Body of pancreas (tissue), 4 donors: ENCODE measurements at regions not wholly inside any gene's neighbourhood (a gene's known extent, or its start where the extent isn't known, plus 50 kb on each side); places are given as distances from the start of the nearest gene placed in this dataset.

Experiments
- ATAC-seq: fragments of 150-250 bp; one replicate; pipeline ENCODE4 v1.9.1; 2016
- DNase-seq, 4 donors: peaks; one replicate each; pipeline ENCODE4 v3.0.0-alpha.2; 2019
- H3K27ac ChIP-seq, 4 donors: fragments of 200-600 bp; sonication (generic); 1 replicate in 3 of 4; 2 replicates in 1 of 4; pipeline versions ENCODE4 v1.5.1 to v1.6.1; 2016 to 2019; ENCODE audit warnings: mild to moderate bottlenecking in 1 of 4, mixed read lengths in 1 of 4, moderate library complexity in 1 of 4
- H3K27me3 ChIP-seq, 2 donors: fragments of 200-600 bp; sonication (generic); one replicate each; pipeline ENCODE4 v1.6.0; 2016; ENCODE audit warnings: mild to moderate bottlenecking in 1 of 2
- H3K36me3 ChIP-seq, 2 donors: fragments of 200-600 bp; sonication (generic); replicated peaks in 1 of 2; 2 replicates each; pipeline ENCODE4 v1.5.1; 2016; ENCODE audit warnings: low read depth in 2 of 2; ENCODE audit not compliant: insufficient read depth in 1 of 2
- H3K4me1 ChIP-seq: fragments of 200-600 bp; sonication (generic); one replicate; pipeline ENCODE4 v1.6.0; 2016
- H3K4me3 ChIP-seq, 2 donors: fragments of 200-600 bp; sonication (generic); 1 replicate in 1 of 2; 2 replicates in 1 of 2; pipeline ENCODE4 v1.5.1; 2016 to 2019
- H3K9me3 ChIP-seq, 3 donors: fragments of 200-600 bp; sonication (generic); 1 replicate in 2 of 3; 2 replicates in 1 of 3; pipeline ENCODE4 v1.5.1; 2016
- POLR2A ChIP-seq, 3 donors: fragments of 450-650 bp; IDR thresholded peaks; one replicate each; pipeline ENCODE4 v1.6.1; 2016; ENCODE audit warnings: antibody characterized with exemption in 3 of 3, mild to moderate bottlenecking in 2 of 3
- WGBS, 2 donors: methylation state at CpG; one replicate each; pipeline ENCODE4 v1.1.5; 2017; 5-methylcytosine and 5-hydroxymethylcytosine counted together
- intact Hi-C: fragments of 100-400 bp; cut with DNase I; formaldehyde crosslinking; loops from one replicate; pipeline ENCODE4 v1.15.1; 2023
- TF ChIP-seq, protein P1 (sequence below), 7 experiments: fragments of 450-650 bp in 4 of 7; fragments of 200-600 bp in 3 of 7; sonication (generic) in 3 of 7; IDR thresholded peaks; one replicate each; pipeline ENCODE4 v1.5.1; 2016 to 2019; ENCODE audit warnings: antibody characterized with exemption in 7 of 7

DNA sequence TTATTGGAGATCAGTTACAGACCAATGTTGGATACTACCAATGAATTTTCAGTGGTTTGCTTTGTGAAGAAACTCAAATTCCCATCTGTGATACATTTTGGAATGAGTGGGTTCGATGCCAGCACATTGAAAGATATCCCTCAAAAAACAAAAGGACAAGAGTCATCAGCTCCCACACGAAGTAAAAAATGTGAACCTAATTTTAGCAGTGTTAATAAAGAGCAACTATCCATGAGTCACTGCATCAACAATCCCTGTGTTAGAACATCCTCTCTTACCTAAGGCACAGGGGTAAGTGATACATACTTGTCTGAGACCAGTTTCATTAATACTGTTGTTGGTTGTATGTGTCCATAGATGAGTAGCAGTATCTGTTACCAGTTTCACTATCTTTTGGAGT, 551.8 kb upstream of the SOX11 start:
- TF ChIP-seq POLR2A (IDR thresholded peaks at IDR 0.05): no peak
- TF ChIP-seq, protein P1, sequence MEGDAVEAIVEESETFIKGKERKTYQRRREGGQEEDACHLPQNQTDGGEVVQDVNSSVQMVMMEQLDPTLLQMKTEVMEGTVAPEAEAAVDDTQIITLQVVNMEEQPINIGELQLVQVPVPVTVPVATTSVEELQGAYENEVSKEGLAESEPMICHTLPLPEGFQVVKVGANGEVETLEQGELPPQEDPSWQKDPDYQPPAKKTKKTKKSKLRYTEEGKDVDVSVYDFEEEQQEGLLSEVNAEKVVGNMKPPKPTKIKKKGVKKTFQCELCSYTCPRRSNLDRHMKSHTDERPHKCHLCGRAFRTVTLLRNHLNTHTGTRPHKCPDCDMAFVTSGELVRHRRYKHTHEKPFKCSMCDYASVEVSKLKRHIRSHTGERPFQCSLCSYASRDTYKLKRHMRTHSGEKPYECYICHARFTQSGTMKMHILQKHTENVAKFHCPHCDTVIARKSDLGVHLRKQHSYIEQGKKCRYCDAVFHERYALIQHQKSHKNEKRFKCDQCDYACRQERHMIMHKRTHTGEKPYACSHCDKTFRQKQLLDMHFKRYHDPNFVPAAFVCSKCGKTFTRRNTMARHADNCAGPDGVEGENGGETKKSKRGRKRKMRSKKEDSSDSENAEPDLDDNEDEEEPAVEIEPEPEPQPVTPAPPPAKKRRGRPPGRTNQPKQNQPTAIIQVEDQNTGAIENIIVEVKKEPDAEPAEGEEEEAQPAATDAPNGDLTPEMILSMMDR (IDR thresholded peaks at IDR 0.05): no peak
- no peak for ATAC-seq
- intact Hi-C loops: no loop called here
- 24 to 35% methylated on average over 2 of the region's 2 CpGs for WGBS, 2 donors
- no peaks in the 10 kb centered on the region for H3K9me3 ChIP-seq
- no peak overlapping the region for H3K4me3 ChIP-seq
- H3K36me3 ChIP-seq: no peaks in the 10 kb centered on the region
- no peaks in the 10 kb centered on the region for H3K4me1 ChIP-seq
- H3K27ac ChIP-seq: no peak overlapping the region
- DNase-seq: no peak
- H3K27me3 ChIP-seq: no peaks in the 10 kb centered on the region

DNA sequence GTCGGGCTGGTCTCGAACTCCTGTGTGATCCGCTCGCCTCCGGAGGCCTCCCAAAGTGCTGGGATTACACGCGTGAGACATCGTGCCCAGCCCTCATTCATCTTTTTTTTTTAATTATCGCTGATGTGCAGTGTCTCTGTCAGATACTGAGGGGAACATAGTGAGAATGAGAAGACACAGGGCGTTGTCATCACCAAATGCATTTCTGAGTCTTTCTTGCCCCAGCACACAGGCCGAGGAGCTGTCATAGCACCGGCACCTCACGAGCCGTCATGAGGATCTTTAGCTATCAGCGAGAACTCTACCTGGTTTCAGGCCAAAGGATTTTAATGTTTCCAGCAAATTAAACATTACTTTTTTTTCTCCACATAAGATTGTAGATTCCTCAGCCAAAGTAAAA, 548.0 kb upstream of the SOX11 start:
- Histone ChIP-seq H3K36me3 (no peaks in the 10 kb centered on the region), H3K27me3 (no peaks in the 10 kb centered on the region), H3K27ac (no peak overlapping the region), H3K9me3 (peaks cover 0 to 4% (median 0%) of the 10 kb centered on the region in 3 donors), H3K4me1 (no peaks in the 10 kb centered on the region), H3K4me3 (no peak overlapping the region)
- DNase-seq (no peak), ATAC-seq (no peak)
- TF ChIP-seq, protein P1 (IDR thresholded peaks at IDR 0.05): no peak
- no peak for TF ChIP-seq POLR2A (IDR thresholded peaks at IDR 0.05)
- intact Hi-C loops: no loop called here
- 79 to 92% methylated on average over 15 of the region's 15 CpGs for WGBS, 2 donors

DNA sequence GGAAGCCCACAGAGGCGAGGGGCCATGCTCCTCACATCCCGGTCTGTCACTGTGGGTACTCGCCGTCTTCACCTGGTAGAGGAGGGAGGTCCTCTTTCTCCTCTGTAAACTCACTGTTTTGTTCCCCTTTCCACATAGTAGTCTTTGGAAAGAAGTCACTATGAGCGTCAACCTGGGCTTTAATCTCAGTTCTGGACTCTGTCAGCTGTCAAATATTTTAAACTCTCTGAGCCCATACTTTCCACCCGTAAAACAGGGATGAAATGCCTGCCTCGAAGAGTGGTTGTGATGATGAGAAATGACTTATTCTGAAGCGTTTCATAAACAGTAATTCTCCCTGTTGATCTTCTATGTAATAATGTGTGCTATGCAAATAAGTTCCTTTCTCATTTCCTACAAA, 547.1 kb upstream of the SOX11 start:
- H3K27me3 ChIP-seq: no peaks in the 10 kb centered on the region
- no peak overlapping the region for H3K27ac ChIP-seq
- intact Hi-C loops: no loop called here
- H3K4me1 ChIP-seq: no peaks in the 10 kb centered on the region
- no peak overlapping the region for H3K4me3 ChIP-seq
- peaks cover 0 to 4% (median 0%) of the 10 kb centered on the region in 3 donors for H3K9me3 ChIP-seq
- no peak for TF ChIP-seq POLR2A (IDR thresholded peaks at IDR 0.05)
- TF ChIP-seq, protein P1 (IDR thresholded peaks at IDR 0.05): no peak
- ATAC-seq (no peak), DNase-seq (no peak)
- 60 to 68% methylated on average over 8 of the region's 8 CpGs for WGBS, 2 donors
- no peaks in the 10 kb centered on the region for H3K36me3 ChIP-seq

DNA sequence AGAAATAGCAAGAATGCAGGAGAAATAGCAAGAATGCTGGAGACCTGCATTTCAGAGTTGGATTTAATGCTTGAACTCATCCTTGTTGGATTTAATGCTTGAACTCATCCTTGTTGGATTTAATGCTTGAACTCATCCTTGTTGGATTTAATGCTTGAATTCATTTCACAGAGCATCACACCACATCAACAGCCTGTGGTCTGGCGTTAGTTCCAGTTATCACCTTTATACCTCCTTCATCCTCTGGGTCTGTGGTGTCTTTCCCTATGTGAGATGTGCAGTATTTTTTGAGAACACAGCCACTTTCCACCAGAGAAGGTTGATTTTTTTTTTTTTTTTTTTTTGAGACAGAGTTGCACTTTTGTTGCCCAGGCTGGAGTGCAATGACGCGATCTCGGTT, 546.4 kb upstream of the SOX11 start:
- ATAC-seq: no peak

More for the DNA sequence above, 546.4 kb upstream of the SOX11 start:
- 88 to 91% methylated on average over 4 of the region's 4 CpGs for WGBS, 2 donors
- H3K4me3 ChIP-seq: no peak overlapping the region
- H3K36me3 ChIP-seq: no peaks in the 10 kb centered on the region
- H3K27ac ChIP-seq: no peak overlapping the region
- no peak for DNase-seq
- no peak for TF ChIP-seq POLR2A (IDR thresholded peaks at IDR 0.05)
- TF ChIP-seq, protein P1 (IDR thresholded peaks at IDR 0.05): no peak
- intact Hi-C loops: no loop called here
- peaks cover 0 to 4% (median 0%) of the 10 kb centered on the region in 3 donors for H3K9me3 ChIP-seq
- no peaks in the 10 kb centered on the region for H3K27me3 ChIP-seq
- no peaks in the 10 kb centered on the region for H3K4me1 ChIP-seq
